Activated effector memory CD4-positive, alpha-beta T cell treated with anti-CD3 and anti-CD28 coated beads, Interleukin-2, amount 50 U/mL, for 16 hours (primary cell): ENCODE measurements at regions not wholly inside any gene's neighbourhood (a gene's known extent, or its start where the extent isn't known, plus 50 kb on each side); places are given as distances from the start of the nearest gene placed in this dataset.

Source experiments
- DNase-seq: peaks from one replicate; pipeline ENCODE4 v3.0.0-alpha.2; 2020

DNA sequence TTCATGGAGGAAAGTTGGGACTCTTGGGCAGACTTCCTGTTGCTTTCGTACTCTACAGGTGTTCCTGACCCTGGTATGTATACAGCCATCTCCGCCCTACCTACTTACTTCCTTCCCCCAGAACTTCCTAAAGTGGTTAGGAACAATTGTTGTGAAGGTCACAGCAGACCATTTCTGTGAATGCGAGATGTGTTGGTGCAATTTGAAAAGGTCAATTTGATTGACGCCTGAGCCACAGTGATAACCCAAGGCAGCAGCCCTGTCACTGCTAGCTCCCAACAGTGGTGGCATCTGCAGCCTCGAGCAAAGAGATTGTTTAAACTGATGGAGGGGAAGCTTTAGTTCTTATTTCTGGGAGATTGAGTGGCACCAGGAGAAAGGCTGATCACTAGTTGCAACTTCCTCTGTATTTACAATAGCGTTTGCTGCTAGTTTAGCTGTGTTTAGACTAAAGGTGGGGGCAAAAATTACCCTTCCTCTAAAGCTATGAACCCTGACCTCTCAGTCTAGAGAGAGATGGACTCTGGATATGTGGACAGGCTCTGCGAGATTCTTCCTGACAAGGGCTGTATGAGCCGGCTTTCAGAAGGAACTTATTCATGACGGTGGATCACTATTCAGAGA is 78.3 kb upstream of the MAP4K3 start:
- DNase-seq = no peak

- no peak for DNase-seq
These were observed 78.8 kb upstream of the MAP4K3 start for GRCh38 chr2:39515897-39516346.

DNA sequence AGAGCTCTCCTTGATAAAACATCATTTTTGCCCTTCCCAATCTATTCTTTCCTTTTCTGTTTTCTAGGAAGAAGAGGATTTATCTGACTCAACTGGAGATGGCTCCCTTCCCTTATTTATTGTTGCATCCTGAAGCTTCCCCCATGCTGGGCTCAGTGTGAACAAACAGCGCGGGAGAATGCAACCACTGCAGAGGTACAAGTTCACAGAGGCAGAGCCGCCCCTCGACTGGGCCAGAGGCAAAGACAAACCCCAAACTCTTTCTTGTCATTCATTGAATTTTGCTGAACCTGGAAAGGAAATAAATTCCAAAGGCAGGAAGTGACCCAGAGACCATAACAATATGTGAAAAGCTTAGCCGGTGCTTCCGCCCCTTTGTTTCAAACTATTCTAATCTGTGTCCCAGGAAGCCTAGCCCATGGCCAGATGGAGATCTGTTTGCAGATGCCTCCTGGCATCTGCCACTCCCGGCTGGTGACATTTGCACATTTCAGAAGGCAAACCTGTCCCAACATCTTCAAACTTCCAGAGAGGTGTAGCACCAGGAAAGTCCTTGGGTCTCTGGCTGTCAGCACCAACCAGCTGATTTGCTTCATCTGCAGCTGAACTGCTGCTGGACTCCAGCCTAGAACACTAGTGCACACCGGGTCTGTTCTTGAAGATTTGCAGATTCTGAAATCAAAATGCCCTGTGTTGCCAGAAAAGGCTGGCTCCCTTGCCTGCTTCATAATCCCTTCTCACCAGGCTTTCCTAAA is 79.4 kb upstream of the MAP4K3 start:
- DNase-seq = no peak

DNA sequence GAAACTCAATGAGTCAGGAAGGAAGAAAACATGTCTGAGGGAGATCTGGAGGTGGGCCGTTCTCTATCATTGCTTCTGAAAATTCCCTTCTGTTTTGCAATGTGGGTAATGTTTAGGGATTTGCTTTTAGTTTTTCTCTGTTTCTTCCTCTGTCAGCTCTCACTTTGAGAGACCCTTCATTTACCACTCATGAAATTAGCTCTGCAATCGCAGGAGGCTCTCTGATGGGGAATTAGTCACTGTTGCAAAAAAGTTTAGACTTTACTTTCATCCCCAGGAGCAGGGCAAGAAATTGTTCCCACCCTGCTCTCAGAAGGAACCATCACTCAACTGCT is 80.0 kb upstream of the MAP4K3 start:
- no peak for DNase-seq

GRCh38 chr2:39517622-39518021 is 80.5 kb upstream of the MAP4K3 start:
- DNase-seq = no peak

- no peak for DNase-seq
These were observed 82.8 kb upstream of the MAP4K3 start for GRCh38 chr2:39519886-39520285.

- no peak for DNase-seq
These were observed 84.9 kb upstream of the MAP4K3 start for GRCh38 chr2:39521876-39522517.

GRCh38 chr2:39522518-39522877 is 85.4 kb upstream of the MAP4K3 start:
- no peak for DNase-seq

GRCh38 chr2:39523308-39524044 is 86.4 kb upstream of the MAP4K3 start:
- DNase-seq = no peak

DNA sequence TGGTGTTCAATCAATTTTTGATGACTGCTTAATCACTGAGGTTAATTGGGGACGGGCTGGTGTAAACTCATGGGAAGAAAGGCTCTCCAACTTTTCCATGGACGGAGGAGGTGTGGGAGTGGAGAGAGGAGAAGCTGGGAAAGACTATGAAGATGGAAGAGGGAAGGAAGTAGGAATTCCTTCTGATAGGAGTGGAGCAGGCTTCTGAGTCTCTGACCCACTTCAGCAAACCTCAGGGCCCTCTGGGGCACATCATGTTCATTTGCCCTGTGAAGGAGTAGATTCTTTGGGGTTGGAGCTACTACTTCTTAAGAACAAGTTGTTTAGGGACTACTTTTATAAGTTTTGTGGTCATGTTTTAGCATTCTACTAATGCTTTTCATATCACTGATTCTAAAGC is 87.0 kb upstream of the MAP4K3 start:
- DNase-seq = no peak

- no peak for DNase-seq
These were observed 87.9 kb upstream of the MAP4K3 start for GRCh38 chr2:39524756-39525635.

DNA sequence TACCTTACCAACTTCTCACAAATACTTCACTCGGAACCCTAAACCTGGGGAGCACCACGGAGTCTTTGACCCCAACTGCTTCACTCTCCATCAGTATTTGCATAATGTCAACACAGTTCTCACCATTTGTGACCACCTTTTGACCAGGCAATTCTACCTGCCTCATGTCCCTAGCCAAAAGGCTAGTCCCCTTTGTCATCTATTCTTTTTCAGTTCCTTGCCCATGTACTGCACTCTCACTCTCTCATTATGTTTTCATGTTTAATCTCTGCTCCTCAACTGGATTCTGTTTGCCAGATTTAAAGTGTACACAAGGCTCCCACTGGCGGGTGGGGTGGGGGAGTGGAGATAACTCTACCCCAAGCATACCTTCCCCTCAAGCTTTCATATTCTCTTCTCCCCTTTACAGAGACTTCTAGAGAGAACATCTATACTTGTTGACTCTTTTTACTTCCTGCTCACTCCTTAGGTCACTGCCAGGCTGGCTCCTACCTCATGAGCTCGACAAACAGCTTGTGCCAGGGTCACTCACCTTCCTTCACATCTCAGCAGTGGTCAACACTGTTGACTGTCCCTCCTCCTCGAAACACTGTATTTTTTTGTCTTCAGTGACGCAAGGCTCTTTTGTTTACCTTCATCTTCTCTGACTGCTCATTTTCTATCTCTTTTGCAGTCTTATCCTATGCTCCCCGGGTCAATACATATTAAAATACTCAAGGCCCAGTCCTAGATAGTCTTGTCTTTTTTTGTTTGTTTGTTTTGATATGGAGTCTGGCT is 88.7 kb upstream of the MAP4K3 start:
- no peak for DNase-seq

GRCh38 chr2:39528701-39529100 is 91.6 kb upstream of the MAP4K3 start:
- DNase-seq = no peak

DNA sequence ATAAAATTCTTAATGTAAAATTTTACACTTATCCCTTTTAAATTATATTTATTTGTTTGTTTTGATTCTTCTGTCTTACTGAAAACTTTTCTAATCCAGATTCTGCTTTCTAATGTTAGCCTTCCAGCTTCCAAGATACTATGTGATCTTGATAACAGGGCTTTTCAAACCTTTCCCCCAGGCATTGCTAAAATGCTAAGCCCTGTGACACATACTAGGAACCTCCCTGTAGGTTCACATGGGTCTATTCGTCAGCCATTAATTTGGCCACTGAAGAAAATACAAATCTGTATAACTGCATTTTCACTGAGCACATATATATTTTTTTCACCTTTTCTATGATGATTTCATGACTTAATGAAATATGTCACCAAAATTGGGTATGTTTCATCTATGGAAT is 92.8 kb upstream of the MAP4K3 start:
- no peak for DNase-seq

GRCh38 chr2:39530411-39530866 is 93.4 kb upstream of the MAP4K3 start:
- DNase-seq = no peak

DNA sequence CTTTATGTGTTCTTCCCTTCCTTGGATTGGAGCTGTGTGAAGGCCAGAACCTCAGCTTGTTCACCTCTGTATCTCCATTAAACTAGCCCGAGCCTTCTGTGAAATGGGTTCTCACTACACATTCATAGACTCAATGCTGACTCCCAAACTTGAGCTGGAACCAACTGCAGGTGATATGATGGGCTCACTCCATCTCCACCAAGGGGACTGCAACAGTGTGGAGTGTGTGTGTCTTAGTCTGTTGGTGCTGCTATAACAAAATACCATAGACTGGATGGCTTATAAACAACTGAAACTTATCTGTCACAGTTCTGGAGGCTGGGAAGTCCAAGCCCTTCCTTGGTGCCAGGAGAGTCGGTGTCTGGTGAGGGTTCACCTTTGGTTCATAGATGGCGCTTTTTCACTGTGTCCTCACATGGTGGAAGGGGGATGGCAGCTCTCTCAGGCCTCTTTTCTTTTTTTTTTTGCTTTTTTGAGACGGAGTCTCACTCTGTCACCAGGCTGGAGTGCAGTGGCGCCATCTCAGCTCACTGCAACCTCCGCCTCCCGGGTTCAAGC is 94.2 kb upstream of the MAP4K3 start:
- no peak for DNase-seq

DNA sequence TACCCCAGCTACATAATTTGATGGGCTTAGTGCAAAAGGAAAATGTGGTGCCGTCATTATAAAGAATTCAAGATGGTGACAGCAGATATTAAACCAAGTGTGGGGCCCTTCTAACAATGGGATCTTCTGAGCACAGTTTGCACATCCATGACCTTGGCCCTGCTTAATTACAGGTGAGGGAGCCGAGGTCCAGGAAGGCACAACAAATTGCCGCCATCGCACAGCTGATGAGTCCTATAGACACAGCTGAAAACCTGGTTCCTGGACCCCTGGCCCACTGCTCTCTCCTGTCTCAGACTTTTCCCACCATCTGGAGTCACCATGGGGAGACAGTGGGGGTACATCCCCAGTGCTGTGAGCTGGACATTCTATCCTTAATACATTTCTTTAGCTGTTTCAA is 95.8 kb upstream of the MAP4K3 start:
- DNase-seq = no peak

DNA sequence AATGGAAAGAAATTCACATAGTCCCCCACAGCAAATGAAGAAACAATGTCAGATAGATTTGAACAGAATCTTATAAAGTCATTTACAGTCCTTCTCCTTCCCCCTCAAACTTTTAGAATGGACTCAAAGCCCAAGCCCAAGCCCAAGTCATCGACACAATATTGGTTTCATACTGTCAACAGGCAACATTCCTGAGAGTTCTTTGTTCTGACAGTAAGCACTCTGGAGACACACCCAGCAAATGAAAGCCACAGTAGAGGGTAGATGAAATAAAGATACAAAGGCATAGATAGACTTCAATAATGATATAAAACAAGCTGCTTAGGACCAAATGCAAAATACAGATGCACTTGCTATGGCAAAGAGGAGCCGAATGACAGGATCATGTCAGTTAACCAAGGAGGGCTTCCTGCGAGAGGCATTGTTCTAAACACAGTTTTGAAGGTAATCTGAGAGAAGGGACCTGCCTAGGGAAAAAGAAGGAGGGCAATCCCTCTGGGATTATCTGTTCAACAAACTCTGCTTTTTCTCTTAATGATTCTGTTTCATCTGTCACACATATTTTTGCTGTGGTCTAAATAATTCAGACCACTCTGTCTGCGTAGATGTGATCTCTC is 97.1 kb upstream of the MAP4K3 start:
- no peak for DNase-seq

GRCh38 chr2:39535636-39536185 is 98.6 kb upstream of the MAP4K3 start:
- DNase-seq = no peak

GRCh38 chr2:39537150-39537549 is 100.1 kb upstream of the MAP4K3 start:
- DNase-seq = no peak

DNA sequence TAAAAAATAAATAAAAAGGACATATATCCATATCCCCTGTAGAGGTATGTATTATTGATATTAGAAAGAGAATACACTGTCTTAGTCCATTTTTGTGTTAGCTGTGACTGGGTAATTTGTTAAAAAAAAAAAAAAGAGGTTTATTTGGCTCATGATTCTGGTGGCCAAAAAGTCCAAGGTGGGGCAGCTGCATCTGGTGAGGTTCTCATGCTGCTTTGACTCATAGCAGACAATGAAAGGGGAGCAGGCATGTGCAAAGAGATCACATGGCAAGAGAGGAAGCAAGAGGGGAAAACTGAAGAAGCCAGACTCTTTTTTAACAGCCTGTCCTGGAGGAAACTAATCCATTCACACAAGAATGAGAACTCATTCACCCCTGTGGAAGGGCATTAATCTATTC is 101.6 kb upstream of the MAP4K3 start:
- no peak for DNase-seq
